Heart left ventricle (tissue), 13 donors: ENCODE measurements at regions not wholly inside any gene's neighbourhood (a gene's known extent, or its start where the extent isn't known, plus 50 kb on each side); places are given as distances from the start of the nearest gene placed in this dataset.

Source experiments
- CTCF ChIP-seq, 12 donors: fragments of 200-600 bp; sonication (generic) in 4 of 12; IDR thresholded peaks; one replicate each; pipeline versions ENCODE4 v1.5.0 to v1.8.0; 2018 to 2022; ENCODE audit warnings: antibody characterized with exemption in 12 of 12, mild to moderate bottlenecking in 5 of 12
- POLR2A ChIP-seq, 2 donors: fragments of 450-650 bp; IDR thresholded peaks; one replicate each; pipeline ENCODE4 v1.6.1; 2017; ENCODE audit warnings: antibody characterized with exemption in 2 of 2, mild to moderate bottlenecking in 2 of 2, moderate library complexity in 2 of 2
- donor health status: ischemic (EF 13 %, LVEDD 7.1; RV severe dilation, severe dysfunction).
- donor health status: DM: no; HTN: yes; CAD: no.
- donor health status: DM: no; HTN: no; CAD: no.
- donor health status: ischemic (EF 25% LVEDD 6.9; RV normal size, moderate dysfunction).
- donor health status: ischemic (EF 25% LVEDD 5.7; RV mildly dilated, moderate dysfunction).
- donor health status: ischemic (EF 35%, LVEDD 5.7; RV mildly dilated, moderate dysfunction).
- donor health status: nonischemic (EF 11% LVEDD 7.7; RV severe dilation, severe dysfunction).
- donor health status: DM: yes; HTN: yes; CAD: no.
- donor health status: PGD.
- donor health status: ischemic (EF 29% LVEDD 5.4; RV normal size, mild dysfunction).
- donor health status: nonischemic (EF 23%, LVEDD 6.1; RV moderate dilation, normal function).

GRCh38 chr4:137866671-137867070 is 334.4 kb upstream of the PCDH18 start:
- TF ChIP-seq CTCF (IDR thresholded peaks at IDR 0.05) (no peak), POLR2A (IDR thresholded peaks at IDR 0.05) (no peak)
